Activated T-cell treated with anti-CD3 and anti-CD28 coated beads for 48 hours (primary cell): ENCODE measurements at regions not wholly inside any gene's neighbourhood (a gene's known extent, or its start where the extent isn't known, plus 50 kb on each side); places are given as distances from the start of the nearest gene placed in this dataset.

Source experiments
- DNase-seq: peaks from one replicate; pipeline ENCODE4 v3.0.0-alpha.2; 2020; ENCODE audit warnings: low read depth

- DNase-seq, result no peak
Observed at GRCh38 chr1:25001125-25001915, 71.2 kb upstream of the RUNX3 start.

- DNase-seq, result no peak
Observed at GRCh38 chr1:24999906-25000305, 69.8 kb upstream of the RUNX3 start.

DNA sequence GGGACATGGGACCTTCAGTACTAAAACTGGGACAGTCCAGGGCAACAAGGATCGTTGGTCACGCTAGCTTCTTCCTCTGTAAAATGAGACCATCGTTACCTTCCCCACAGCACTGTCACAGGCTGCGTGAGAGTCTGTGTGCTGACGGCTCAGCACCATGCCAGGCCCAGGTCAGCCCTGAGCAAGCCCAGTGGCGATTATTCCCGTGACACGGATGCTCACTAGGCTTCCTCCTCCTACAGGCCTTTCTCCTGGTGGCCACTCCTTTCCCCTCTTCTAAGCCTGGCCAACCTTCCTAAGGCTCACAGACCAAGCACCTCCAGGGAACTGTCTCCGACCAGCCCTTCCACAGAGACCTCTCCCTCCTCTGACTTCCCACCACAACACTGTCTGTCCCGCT, 69.3 kb upstream of the RUNX3 start:
- DNase-seq, result no peak

DNA sequence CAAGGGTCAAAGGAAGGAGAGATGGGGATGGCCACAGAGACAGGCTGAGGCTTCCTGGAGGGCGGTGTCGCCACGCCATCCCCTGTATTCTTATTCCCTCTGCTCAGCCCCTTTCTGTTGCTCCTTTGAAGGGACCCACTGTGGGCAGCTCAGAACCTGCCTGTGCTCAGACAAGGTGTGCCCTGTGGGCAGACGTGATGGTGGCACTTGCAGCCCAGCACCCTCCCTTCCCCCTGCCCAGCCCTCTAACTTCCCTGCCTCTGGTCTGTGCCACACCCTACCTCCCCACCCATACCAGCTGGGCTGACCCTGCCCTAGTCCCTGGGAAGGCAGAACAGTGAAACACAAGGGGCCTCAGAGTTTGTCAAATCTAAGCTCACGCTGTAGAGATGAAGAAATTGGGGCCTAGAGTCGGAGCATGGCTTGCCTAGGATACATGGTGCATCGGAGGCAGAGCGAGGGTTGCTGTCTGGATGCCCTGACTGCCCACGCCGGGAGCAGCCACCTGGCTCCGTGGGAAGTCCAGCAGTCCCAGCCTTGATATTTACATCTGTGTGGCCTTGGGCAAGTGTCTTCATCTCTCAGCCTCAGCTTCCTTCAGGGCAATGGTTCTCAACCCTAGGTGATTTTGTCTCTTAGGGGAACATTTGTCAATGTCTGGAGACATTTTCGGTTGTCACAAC, 68.6 kb upstream of the RUNX3 start:
- DNase-seq, result no peak

DNA sequence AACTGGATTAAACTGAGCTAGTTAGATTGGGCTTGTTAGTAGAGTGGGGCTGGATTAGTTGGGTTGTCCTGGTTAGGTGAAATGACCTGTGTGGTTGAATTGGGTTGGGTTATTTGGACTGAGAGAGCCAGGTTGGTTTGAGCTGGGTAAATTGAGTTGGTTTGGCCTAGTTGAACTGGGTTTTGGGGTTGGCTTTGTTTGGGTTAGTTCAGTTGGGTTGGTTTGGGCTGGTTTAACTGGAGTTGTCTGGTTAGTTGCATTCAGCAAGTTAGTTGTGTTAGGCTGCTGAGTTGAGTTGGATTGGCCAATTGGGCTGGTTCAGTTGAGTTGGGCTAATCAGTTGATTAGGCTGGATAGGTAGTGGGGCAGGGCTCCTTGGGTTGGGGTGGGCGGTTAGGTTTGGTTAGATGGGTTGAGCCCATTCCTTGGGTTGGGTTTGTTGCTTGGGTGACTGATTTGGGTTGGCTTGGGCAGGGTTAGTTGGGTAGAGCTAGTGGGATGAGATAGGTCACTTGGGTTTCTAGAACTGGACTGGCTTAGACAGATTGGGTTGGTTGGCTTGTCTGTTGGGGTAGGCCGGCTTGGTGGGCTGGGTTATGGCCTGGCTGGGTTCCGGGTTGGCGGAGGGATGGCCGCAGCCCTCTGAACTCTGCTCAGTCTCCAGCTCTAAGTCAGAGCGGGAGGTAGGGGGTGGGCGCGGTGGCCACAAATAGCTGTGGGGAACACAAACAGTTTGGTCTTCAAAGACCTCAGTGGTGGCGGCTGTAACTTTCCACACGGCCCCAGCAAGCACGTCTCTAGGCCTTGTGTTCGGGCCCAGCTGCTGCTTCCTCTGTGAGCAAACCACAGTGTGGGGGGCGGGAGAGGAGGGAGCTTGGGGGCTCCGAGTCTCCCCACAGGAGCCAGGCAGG, 67.2 kb upstream of the RUNX3 start:
- peak; percentile 48 for DNase-seq

- DNase-seq, result no peak
Observed at GRCh38 chr1:24996456-24996855, 66.4 kb upstream of the RUNX3 start.

DNA sequence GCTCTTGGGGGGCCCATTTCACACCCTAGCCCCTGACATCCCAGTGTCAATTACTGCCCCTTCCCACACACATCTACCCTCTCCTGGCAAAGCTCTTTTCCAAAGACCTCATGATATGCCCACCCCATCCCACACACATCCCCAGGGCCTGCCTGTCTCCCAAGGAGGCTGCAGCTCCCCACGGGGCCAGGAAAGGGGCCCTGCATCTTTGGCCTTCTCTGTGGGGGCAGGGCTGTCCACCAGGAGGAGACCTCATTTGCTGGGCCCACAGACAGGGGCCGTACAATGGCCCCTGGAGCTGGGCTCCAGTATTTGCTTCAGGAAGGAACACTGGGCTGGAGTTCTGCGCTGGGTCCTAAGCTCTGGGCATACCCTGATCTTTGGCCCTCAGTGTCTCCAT, 65.6 kb upstream of the RUNX3 start:
- no peak for DNase-seq

DNA sequence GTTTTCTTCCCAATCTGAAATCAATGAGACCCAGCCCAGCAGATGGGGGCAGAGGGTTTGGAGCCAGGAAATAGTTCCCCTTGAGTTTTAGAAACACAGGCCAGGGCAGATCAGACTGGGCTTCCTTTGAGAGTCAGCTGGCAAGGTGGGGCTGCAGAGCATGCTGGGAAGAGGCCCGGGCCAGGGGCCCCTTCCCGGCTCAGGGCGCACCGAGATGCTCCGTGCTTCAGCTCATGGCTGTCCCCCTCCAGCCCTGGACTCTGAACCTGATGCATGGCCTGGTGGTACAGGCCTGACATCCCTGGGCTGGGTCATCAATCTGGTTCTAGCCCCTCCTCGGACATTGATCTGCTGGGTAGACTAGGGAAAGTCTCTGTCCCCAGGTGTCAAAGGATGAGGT, 65.1 kb upstream of the RUNX3 start:
- no peak for DNase-seq

DNA sequence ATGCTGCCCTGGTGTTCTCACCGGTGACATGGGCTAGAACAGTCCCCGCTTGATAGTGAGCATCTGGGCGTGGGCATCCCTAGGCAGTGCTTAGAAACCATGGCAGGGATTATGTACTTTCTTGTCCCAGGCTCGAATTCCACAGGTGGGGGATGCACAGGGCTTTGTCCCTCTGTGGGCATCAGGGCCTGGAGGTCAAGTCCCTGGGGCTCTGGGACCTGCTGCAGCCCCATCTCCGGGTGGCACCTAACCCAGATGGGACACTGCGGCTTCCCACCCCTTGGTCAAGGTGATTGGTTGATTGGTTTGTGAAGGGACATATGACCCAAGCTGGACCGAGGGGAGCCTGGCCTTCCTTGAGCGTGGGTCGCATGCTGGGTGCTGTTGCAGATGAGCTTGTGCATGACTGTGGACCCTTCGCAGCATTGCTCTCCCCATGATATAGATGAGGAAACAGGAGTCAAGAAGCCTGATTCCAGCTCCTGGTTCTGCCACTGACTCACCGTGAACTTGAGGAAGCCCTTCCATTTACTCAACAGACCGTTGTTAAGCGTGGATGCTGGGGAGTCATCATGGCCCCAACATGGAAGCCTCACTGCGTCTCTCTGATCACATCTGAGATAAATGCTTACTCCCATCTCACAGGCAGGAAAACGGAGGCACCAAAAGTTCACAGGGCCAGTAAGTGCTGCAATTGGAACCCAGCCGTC, 64.0 kb upstream of the RUNX3 start:
- no peak for DNase-seq

DNA sequence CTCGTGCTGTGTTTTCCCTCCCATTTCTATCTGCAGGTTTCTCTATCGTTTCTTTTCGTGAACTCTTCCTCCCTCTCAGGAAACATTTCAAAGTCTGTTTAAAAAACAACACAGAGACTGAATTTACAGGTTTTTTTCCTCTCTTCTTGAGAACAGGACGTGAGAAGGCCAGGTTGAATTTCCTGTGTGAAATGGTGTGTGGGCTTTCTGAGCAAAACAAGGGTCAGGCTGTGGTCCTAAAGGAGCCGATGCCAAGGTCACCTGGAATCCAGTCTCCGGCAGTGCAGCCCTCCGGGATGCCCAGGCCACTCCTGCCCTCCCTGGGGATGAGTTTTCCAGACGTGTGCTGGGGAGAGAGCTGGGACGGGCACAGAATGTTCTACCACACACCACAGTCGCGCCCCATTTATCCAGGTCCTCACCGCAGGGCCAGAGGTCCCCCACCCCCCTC, 62.7 kb upstream of the RUNX3 start:
- no peak for DNase-seq

- no peak for DNase-seq
Observed at GRCh38 chr1:24992124-24992760, 62.2 kb upstream of the RUNX3 start.

- DNase-seq, result no peak
Observed at GRCh38 chr1:24991697-24992096, 61.6 kb upstream of the RUNX3 start.

- DNase-seq, result no peak
Observed at GRCh38 chr1:24990779-24991641, 60.9 kb upstream of the RUNX3 start.

DNA sequence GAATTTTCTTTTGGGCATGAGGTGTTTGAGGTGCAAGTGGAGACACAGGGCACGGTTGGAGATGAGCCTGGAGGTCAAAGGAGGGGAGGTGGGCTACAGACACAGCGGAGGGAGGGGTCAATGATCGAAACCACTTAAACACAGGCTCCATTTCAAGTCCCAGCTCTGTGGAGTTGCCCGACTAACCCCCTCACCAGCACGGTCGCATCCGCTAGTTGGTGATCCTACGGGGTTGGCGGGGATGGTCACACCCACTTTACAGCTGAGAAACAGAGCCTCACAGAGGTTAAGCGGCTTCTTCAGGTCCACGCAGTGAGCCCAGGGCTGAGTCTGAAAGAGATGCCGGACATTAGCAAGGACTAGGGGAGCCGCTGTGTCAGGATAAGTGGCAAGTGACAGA, 60.1 kb upstream of the RUNX3 start:
- DNase-seq, result no peak

DNA sequence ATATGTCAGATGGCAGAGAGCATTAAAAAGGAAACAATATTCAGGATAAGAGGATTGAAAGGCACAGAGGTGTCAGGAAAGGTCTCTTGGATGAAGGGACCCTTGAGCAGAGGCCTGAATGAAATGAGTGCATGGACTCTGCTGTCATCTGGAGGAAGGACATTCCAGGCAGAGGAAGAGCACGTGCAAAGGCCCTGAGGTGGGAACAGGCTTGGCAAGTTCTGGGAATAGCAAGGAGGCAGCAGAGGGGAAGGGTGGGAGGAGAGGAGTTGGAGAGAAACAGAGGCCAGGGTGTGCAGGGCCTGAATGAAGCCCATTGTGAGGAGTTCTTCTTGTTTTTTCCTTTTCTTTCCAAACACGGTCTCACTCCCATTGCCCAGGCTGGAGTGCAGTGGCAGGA, 59.0 kb upstream of the RUNX3 start:
- no peak for DNase-seq

GRCh38 chr1:24988558-24988912, 58.5 kb upstream of the RUNX3 start:
- no peak for DNase-seq

GRCh38 chr1:24987875-24988557, 57.9 kb upstream of the RUNX3 start:
- DNase-seq, result no peak

GRCh38 chr1:24987424-24987823, 57.3 kb upstream of the RUNX3 start:
- DNase-seq, result no peak

- no peak for DNase-seq
Observed at GRCh38 chr1:24986372-24986965, 56.4 kb upstream of the RUNX3 start.

- DNase-seq, result no peak
Observed at GRCh38 chr1:24985737-24986136, 55.7 kb upstream of the RUNX3 start.
